Stimulated activated CD4-positive, alpha-beta T cell treated with anti-CD3 and anti-CD28 coated beads, Interleukin-4, amount 100 ng/mL, for 48 hours (primary cell): ENCODE measurements at regions not wholly inside any gene's neighbourhood (a gene's known extent, or its start where the extent isn't known, plus 50 kb on each side); places are given as distances from the start of the nearest gene placed in this dataset.

ENCODE experiments used
- DNase-seq, 2 donors: peaks; one replicate each; pipeline ENCODE4 v3.0.0-alpha.2; 2020; ENCODE audit warnings: low read depth in 2 of 2

DNA sequence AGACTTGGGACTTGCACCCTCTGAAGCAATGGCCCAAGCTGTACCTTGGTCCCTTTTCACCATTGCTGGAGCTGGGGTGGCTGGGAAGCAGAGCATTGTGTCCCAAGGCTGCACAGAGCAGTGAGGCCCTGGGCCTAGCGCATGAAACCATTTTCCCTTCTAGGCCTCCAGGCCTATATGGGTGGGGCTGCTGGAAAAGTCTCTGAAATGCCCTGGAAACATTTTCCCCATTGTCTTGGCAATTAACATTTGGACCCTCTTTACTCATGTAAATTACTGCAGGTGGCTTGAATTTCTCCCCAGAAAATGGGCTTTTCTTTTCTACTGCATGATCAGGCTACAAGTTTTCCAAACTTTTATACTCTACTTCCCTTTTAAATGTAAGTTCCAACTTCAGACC, 510.5 kb downstream of the SLITRK6 start:
- no peak for DNase-seq

DNA sequence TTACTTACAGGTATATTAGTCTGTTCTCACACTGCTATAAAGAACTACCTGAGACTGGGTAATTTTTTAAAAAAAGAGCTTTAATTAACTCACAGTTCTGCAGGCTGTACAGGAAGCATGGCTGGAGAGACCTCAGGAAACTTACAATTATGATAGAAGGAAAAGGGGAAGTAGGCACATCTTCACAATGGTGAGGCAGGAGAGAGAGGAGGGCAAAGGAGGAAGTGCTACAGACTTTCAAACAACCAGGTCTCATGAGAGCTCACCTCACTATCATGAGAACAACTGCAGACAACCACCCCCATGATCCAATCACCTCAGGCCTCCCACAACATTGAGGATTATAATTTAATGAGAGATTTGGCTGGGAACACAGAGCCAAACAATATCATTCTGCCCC, 511.7 kb downstream of the SLITRK6 start:
- no peak for DNase-seq

DNA sequence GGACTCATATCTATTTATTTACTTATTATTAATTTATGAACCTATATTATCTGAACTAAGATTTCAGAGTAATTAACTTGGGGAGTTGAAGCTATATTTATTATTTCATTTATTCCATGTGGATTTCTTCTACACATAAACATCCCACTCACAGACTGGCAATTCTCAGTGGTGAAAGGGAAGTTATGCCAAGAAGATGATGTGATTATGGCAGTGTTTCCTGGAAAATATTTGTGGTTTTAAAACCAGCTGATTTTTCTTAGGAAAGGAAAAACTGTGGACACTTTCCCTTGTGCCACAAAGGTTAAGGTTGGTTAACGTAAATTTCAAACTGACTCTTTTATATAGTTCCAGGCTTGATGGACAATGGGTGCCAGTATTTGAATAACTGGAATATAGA, 513.1 kb downstream of the SLITRK6 start:
- no peak for DNase-seq

DNA sequence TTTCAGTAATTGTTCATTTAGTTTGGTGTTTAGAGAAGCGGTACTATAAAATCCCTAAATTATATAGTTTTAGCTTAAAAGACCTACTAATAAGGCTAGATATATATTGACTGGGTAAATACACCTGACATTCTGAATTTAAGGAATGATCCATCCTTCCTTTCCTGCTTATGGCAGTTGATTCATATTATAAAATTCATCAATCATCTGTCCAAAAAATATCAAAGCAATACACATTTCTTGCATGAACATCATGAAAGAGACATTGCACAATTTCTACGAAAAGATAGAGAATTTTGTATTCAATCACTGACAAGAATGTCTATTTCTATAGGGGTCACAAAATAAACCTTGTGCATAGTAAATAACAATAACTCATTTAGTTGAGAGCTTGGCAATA, 514.9 kb downstream of the SLITRK6 start:
- no peak for DNase-seq

- DNase-seq, result no peak
Observed at GRCh38 chr13:85283408-85283807, 515.8 kb downstream of the SLITRK6 start.

DNA sequence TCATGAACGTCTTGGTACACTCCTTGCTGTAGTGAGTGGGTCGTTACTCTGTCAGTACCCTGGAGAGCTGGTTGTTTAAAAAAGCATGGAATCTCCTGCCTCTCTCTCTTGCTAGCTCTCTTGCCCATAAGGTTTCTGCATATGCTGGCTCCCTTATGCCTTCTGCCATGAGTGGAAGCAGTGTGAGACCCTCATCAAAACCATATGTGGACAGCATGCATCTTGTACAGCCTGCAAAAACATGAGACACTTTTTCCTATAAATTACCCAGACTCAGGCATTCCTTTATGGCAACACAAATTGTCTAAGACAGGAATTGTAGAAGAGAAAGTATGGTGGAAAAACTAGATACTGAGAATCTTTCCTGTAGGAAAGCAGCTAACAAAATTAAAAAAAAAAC, 516.3 kb downstream of the SLITRK6 start:
- no peak for DNase-seq

- no peak for DNase-seq
Observed at GRCh38 chr13:85278851-85279250, 520.4 kb downstream of the SLITRK6 start.

GRCh38 chr13:85277748-85278147, 521.5 kb downstream of the SLITRK6 start:
- DNase-seq, result no peak

DNA sequence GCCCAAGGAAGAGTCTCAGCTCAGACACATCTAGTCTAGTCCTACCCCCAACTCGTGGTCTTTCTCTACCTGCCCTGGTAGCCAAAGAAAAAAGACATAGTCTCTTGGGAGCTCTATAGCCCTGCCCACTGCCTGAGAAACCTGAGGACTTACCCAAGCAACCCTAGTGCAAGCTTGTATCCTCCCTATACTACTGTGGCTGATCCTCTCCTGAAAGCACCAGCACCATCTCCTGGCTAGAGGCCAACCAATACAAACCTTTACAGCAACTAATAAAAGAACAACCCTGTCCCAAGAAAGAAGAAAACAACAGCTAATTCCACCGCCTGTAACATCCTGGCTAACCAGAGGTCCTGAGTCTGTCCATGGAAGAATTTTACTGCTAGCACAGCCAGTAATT, 532.4 kb downstream of the SLITRK6 start:
- DNase-seq, result no peak

GRCh38 chr13:85266331-85266730, 532.9 kb downstream of the SLITRK6 start:
- no peak for DNase-seq

- no peak for DNase-seq
Observed at GRCh38 chr13:85265296-85265695, 533.9 kb downstream of the SLITRK6 start.

DNA sequence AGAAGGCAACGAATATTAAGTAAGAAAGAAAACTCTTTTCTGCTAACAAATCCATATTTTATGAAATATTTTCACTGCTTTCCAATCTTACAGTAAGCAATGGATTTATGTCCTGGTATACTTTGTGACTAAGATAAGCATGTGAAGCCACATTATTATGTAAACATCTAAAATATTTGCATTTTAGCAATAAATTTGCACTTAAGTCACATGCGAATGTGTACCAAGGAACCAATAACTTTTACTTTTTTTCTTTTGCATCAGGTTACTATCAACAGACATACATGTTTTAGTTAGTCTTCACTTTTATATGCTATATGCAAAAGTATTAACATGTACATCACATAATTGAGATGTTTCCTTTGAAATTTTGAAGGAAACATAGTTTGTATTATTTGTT, 536.7 kb downstream of the SLITRK6 start:
- DNase-seq, result no peak

DNA sequence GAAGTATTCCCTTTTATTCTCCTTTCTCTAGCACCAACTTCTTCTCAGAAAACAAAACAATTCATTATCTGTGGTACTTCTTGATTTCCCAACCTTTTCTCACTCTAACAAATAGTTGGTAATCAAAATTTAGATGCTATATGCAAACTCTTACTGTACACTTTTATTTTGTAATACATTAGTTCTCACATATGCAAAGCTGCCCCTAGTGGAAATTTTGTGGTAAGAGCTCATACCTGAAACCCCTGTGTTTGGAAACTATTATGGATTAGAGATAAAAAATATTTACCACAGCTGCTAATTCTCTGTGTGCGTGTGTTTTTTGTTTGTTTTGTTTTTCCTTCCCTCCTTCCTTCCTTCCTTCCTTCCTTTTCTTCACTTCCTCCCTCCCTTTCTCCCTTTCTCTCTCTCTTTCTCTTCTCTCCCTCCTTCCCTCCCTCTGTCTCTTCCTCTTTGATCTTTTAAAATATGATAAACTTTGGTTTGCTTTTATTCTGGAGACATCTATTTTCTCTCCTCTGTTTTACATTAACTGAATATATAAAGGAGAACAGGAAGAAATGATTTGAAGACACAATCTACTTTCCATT, 537.4 kb downstream of the SLITRK6 start:
- DNase-seq, result no peak

GRCh38 chr13:85260896-85261295, 538.3 kb downstream of the SLITRK6 start:
- no peak for DNase-seq

- DNase-seq, result no peak
Observed at GRCh38 chr13:85255978-85256377, 543.2 kb downstream of the SLITRK6 start.

GRCh38 chr13:85254641-85255040, 544.6 kb downstream of the SLITRK6 start:
- no peak for DNase-seq

DNA sequence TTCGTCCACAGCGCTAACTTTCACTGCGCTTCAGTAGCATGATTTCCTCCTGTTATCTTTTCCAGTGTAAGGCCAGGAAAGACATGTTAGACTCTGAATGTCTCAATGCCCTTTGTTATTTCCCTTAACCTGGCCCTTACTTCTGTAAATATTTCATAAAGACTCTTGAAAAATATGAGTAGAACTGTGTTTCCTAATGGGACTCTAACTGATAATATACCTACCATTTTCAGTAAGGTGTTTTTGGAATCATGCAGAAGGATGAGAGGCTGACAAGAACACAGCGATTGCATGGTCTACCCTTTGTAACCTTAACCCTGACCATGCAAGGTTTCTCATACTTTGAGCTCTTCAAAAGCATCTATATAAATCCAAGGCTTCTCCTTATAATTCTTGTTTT, 550.1 kb downstream of the SLITRK6 start:
- no peak for DNase-seq

DNA sequence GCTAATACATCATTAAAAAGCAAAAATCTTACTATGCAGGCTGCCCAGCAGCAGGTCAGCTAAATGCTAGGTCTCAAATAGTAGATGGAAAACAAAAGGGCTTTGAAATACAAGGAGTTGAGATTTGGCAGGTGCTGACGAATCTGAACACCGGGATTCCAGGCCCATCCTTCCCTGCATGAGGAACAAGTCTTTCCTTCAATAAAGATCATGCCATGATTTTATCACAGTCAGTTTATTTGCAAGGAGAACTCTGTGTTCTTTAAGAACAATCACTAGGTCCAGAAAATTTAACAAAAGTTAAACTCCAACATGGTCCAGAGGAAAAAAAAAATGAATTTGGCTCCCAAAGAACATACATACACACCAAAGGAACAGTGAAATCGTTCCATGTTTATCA, 551.4 kb downstream of the SLITRK6 start:
- DNase-seq, result no peak

- no peak for DNase-seq
Observed at GRCh38 chr13:85243831-85244230, 555.4 kb downstream of the SLITRK6 start.

DNA sequence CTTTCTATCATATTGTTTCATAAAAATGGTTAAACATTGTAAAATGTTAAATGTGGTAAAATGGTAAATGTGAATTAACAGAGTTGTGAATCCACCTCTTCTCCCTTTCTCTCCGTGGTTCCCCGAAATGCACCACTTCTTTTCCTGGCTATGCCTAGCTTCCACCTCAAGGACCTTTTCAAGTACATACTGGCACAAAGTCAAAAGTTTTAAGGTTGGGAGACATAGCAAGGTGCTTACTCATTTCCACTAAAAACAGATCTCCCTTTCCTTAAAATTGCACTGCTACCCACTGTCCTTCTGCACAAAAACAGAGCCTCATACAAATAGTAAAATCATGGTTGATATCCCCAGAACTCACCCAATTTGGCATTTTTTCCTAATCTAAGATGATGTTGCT, 558.2 kb downstream of the SLITRK6 start:
- DNase-seq, result no peak

DNA sequence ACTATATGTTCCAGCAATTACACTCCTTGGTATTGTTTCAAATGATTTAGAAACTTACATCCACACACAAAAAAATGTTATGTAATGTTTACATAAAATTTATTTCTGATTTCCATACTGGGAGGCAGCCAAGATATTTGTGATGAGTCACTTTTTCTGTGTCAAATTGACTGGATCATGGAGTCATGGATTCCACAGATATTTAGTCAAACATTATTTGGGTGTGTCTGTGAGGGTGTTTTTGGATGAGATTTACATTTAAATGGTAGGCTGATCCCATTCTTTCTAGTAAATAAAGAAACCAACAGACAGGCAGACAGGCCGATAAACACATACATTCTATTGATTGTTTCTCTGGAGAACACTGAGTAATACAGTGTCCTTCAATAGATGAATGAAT, 562.8 kb downstream of the SLITRK6 start:
- no peak for DNase-seq

DNA sequence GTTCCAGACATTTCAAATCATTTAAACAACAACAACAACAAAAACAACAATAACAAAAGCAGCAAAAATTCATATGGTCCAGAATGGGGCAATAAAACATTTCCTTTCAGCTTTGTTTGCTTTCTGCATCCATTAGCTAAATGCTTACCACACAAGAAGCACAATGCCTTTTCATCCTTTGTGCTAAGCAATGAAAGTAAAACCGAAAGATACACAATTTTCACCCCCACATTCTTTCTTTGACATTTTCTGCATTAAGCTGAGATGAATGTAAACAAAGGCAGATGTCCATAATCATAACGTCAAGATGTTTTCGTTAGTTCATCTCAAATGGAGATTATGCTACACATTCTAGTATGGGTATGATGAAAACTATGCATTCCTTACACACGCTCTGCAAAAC, 568.5 kb downstream of the SLITRK6 start:
- no peak for DNase-seq

DNA sequence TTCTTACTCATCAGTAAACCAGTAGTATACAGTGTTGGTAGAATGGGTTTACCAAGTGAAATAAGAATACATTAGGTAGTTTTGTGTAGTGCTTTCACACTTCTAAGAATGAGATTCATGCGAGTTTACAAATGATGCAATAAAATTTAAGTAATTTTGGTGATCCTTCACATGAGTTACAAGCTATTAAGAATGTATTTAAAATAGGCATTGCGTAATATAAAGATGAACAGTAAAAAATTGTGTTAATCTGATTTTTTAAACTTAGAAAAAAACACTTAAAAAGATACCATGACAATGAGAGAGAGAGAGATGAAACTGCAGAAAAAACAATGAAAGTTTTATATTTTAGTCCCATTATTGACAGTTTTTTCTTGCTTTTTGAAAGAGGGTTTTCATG, 570.5 kb downstream of the SLITRK6 start:
- no peak for DNase-seq

GRCh38 chr13:85223883-85224656, 575.1 kb downstream of the SLITRK6 start:
- DNase-seq, result no peak
